MV-4-11 (cell line): ENCODE measurements at regions not wholly inside any gene's neighbourhood (a gene's known extent, or its start where the extent isn't known, plus 50 kb on each side); places are given as distances from the start of the nearest gene placed in this dataset.

Experiments
- DNase-seq: peaks from one replicate; lab custom pipeline; 2025; lab: John Stamatoyannopoulos, UW

DNA sequence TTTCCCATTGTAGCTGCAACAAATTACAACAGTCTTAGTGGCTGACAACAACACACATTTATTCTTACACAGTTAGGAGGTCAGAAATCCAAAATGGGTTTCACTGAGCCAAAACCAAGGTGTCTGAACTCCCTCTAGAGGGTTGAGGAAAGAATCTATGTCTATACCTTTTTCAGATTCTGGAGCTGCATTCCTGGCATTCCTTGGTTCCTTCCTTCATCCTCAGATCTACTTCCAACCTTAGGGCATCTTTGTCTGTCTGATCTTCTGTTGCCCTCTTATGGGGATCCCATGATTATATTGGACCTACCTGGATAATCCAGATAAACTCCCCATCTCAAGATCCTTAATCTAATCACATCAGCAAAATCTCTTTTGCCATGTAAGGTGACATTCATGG lies 540.9 kb upstream of the MAP3K7 start:
- no peak for DNase-seq

DNA sequence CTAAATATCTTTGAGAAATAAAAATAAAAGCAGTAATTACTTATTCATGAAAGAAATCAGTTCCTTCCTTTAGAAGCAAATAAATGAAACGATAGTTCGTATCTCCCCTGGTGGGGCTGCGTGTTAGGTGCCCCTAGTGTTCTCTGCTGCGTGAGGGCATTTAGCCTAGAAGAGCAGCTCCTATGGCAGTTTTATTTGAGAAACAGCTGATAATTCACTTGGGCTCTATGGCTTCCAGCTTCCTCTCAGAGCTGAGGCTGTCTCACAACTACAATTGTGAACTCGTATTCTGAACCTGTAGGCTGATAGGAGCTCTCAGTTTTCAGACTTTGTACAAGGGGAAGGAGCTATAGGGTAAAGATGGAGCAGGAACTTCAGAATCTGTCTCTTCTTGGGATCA lies 540.0 kb upstream of the MAP3K7 start:
- DNase-seq, result no peak

DNA sequence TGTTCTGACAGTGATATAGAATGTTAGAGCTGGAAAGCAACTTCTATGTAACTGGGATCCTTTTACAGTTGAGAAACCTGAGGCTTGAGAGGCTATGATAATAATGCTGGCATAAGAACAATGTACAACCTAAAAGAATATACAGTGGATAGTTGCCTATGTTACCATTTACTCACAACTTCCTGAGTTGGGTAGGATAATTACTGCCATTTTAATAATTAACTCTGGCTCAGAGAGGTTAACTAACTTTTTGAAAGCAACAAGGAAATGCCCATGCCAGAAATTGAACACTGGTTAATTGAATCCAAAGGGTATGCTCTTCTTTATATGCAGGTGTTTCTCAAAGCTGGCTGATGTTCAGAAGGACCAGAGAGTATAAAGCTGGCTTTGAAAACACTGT lies 530.7 kb upstream of the MAP3K7 start:
- DNase-seq, result no peak

DNA sequence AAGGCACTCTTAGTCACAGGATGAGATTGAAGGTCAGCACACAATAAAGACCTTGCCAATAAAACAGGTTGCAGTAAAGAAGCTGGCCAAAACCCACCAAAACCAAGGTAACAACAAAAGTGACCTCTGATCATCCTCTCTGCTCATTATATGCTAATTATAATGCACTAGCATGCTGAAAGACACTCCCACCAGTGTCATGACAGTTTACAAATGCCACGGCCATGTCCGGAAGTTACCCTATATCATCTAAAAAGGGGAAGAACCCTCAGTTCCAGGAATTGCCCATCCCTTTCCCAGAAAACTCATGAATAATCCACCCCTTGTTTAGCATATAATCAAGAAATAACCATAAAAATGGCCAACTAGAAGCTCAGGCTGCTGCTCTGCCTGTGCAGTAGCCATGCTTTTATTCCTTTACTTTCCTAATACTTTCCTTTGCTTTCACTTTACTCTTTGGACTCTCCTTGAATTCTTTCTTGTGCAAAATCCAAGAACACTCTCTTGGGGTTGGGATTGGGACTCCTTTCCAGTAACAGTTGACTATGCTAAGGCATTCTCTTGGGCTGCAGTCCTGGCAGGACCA lies 527.3 kb upstream of the MAP3K7 start:
- peak; percentile 27 for DNase-seq

DNA sequence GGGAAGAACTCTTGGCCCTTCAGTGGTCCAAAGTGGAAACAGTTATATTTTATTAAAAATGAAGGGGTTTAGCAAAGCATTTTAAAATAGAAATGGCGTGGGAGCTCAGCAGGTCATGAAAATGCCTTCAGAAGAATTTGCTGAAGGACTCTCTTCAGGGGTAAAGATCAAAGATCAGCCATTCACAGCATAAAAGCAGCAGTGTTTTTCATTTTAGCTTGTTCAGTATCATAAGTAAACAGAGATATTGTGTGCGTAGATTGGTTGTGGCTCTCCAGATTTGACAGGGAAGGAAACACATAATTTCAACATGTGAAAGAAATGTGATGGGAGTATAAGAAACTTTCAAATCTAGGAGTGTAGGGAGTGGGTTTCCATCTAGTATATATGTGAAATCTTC lies 519.2 kb upstream of the MAP3K7 start:
- DNase-seq, result no peak

DNA sequence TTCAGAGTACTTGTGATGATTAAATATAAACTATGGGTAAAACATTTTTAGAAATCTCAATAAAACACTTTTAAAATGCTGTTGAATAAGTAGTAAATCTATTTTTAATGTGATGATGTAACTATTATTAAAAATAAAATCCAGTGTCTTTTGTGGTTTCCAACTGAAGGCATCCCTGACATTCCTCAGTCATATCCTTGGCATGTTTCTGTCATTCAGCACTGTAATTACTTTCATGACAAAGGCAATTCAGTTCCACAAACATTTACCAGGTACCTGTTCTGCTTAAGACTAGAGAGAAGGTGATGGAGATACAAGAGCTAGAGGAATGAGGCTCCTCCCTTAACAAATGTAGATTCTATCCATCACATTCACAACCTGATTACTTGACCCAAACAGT lies 518.7 kb upstream of the MAP3K7 start:
- DNase-seq, result no peak

DNA sequence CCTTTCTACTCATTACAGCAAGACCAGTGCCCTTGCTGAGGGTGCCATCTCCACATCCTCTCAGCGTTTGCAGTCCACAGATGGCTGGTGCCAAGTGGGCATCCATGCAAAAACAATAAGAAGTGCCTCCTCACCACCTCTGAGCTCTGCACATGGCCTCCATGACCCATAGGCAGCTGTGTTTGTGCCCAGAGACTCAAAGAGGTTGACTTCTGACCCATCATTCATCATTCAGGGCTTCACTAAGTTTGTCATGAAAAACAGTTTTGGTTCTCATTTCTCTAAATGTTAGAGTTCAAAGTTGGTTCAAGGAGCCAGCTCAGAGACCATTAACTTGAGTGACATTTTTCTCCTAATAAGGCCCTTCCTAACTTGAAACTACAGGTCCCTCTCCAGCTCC lies 512.6 kb upstream of the MAP3K7 start:
- DNase-seq, result peak; percentile 40

DNA sequence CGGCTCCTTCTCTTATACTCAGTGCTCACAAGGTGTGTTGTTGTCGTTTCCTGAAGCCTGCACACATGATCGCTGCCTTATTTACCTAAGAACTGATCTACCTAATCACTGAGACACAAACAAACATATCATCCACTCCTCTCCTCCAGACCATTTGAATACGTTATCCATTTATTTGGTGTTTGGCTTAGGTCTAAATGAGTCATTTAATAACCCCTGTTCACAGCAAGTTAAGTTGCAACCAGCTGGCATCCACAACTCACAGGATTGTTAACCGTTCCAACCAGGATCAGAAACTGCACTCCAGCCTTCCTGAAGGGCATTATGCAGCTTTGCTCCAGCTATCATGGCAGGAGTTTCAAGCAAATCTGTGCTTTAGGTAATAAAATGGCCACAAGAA lies 511.1 kb upstream of the MAP3K7 start:
- DNase-seq, result no peak

DNA sequence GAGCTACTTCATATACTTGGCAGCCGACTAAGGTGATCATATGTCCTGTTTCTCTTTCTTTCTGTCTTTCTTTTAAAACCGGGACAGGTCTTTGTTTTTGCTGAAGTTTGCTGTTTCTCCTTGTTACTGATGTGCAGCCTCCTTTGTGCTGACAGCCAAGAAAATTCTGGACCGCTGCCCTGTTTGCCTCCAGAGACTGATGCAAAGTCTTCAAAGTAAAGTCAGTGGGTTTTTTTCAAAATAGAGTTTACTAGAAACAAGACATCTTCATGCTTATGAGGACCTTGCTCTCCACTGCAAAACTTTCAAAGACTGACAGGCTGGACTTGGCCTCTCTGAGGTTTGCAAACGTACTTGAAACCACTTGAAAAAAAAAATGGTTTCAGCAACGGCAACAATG lies 510.5 kb upstream of the MAP3K7 start:
- DNase-seq, result no peak

DNA sequence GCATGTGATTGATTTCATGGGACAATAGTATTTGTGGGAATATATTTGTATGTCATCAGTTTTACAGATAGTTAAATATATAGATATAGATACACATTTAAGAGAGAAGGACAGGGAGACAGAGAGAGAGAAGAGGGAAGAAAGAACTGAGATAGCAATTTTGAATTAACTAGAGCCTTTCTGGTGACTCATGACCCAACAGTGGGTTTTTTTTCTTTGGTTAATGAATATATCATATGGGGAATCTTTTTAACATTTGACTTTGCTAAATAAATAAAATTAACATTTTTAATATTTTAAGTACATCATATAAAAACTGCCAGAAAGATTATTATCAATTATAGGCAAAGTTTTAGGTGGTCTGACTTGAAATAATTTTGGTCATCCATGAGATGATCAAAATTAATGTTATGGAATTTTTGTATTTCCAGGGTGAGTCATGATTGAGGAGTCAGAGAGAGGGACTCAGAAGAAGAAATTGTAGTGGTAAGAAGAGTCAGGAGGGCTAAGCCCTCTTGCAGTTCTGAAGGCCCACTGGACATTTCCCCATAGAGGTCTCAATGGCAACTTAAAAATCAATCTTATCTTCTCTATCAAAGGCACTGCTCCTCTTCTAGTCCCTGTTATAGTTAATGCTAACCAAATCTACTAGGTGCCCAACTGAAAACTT lies 508.1 kb upstream of the MAP3K7 start:
- DNase-seq, result no peak

DNA sequence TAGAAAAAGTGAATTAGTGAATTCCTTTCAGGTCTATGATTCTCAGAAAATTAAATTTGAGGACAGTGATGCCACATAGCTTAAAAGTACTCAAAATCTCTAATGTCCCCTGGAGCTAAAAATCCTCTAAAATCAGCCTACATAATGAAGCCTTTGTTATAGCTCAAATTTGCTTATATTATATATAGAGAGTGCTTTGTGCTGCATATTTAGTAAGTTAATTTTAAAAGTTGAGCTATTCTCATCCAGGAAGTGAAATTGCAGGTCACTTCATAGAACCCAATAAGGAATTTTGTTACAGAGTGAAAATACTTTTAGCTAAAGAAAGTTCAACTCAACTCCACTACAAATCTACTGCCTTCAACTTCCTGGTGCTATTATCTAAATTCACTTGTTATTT lies 507.5 kb upstream of the MAP3K7 start:
- DNase-seq, result no peak

DNA sequence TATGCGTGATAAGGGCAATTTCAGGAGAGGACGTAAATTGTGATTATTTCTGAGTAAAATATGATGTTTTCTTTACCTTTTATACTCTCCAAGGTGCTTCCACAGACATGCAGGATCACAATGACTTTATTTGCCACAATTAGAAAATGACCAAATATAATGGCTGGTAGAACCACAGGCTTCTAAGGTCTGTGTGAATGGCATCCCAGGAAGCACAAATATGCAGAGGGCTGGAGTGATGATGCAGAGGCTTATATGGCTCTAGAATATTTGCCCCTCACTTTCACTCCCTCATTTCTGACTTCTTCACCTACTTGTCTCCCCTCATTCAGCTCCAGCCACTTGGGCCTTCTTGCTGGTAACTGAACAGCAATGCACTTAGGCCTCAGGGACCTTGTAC lies 502.1 kb upstream of the MAP3K7 start:
- no peak for DNase-seq

DNA sequence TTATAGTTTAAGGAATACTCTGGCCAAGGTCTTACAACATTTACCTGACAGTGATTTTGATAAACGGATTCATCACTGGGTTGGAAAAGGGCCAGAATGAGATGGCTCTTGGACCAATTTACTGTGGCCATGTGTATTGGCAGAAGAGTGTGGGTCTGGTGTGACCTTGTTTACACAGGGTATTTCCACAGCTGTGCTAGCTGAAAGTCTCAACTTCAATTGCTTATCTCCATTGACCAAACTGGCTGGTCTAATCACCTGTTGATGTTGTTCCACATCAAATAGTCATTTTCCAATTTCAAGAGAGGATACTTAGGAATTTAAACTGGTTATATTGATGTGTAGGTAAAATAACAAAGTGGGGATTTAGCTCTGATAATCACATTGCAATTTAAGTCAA lies 501.6 kb upstream of the MAP3K7 start:
- no peak for DNase-seq

DNA sequence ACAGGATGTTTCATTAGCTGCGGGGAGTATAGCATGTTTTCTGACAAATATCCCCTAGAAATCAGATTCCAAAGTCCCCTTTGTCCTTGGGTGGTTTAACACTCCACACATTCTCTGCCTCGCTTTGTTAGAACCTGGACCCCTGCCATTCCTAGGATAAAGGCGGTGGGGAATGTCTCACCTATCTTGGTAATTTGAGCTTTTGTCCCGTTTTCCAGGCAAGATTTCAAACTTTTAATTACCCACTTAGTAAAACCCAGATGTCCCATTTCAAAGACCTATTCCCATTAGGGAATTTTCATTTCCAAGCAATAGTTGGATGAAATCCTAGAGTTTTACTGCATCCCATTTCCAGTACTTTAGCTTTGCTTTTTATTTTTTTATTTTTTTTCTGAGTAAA lies 501.0 kb upstream of the MAP3K7 start:
- no peak for DNase-seq

DNA sequence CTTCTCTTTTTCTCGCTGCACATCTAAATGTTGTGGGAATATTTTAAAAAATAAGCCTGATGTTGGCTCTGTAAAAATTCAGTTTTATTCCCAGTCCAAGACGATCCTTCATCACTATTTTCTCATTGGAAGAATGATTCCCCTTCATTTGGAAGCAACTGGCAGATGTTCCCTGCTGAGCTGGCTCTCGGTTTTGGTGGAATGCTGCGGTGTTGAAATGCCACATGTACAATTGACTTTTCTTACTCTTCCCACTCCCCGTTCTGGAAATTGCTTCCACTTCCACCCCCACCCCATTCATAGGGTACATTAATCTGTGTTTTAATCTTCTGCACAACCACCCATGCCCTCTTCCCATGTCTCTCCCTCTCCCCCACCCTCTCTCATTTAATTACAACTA lies 496.3 kb upstream of the MAP3K7 start:
- DNase-seq, result no peak

DNA sequence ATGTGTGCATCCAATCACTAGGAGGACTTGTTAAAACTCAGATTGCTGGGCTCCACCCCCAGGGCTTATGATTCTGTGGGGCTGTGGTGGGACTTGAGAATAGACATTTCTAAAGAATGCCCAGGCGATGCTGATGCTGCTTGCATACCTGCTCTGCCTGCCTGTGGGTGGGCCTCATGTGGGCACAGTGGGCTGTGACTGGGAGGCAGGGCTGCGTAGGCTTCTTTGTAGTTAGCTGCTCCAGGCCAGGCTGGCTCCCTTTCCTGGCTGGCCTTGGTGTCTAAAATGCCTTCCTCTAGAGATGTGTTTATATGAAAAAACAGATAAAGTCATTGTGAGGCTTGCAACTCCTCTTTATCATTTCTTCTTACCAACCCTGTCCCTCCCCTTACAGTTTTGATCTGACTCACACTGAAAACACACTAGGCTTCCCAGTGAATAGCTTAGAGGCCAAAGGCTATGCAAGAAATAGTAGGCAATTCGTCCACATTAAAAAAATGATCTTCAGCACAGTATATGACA lies 495.5 kb upstream of the MAP3K7 start:
- DNase-seq, result no peak

DNA sequence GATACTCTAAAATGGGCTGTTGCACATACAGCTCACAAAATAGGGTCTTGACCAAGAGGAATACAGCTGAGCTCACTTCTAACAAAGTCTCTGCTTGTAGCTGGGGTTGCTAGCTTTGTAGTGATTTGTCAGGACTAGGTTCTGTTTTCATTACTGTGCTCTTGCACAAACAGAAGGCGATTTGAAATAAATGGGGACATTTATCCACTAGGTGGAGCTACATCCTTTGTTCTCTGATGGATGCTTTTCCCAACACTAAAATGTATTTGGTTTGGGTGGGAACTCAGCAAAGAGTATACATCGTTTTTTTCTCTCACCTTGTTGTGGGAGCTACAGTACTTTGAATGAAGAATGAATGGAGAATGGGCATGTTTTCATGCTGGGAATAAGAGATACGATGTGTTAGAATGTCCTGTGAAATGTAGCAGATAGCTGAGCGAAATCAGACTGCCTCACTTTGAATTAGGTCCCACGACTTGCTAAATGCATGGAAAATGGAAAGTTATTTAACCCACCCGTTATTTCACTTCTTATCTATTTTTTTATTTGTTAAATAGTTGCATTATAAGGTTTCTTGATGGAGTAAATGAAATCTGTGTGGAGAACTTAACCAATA lies 494.7 kb upstream of the MAP3K7 start:
- DNase-seq, result peak; percentile 41

DNA sequence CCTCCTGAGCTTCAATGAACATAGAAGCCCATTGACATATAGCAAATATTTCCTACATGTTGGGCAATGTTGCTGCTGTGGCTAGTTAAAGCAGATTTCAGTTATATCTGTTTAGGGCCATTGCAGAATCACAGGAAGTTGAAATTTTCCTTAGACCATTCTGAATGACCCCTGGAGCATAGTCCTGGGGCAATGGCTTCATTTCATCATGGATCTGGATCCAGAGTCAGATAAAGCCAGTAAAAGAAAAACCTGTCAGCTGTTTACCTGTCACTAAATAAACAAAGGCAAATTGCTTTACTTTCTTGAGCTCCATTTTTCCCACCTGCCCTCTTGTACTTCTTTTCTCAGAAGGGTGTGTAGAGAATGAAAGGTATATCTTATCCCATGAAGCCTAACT lies 494.0 kb upstream of the MAP3K7 start:
- no peak for DNase-seq

DNA sequence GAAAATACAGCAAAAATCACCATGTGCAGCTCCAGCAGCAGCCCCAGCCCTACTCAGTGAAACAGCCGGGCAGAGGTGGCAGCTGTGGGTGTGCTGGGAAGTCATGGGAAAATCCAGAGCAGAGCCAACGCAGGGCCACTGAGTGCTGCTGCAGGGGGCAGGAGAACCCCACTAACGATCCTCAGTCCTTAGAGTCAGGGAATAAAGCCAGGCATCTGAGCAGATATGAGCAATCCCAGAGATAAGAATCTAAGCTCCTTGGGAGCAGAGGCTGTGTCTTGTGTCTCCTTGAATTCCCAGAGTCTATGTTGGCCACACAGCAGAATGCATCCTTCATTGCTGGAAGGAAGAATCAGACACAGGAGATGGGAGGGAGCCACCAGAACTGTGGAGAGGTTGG lies 493.1 kb upstream of the MAP3K7 start:
- DNase-seq, result no peak

DNA sequence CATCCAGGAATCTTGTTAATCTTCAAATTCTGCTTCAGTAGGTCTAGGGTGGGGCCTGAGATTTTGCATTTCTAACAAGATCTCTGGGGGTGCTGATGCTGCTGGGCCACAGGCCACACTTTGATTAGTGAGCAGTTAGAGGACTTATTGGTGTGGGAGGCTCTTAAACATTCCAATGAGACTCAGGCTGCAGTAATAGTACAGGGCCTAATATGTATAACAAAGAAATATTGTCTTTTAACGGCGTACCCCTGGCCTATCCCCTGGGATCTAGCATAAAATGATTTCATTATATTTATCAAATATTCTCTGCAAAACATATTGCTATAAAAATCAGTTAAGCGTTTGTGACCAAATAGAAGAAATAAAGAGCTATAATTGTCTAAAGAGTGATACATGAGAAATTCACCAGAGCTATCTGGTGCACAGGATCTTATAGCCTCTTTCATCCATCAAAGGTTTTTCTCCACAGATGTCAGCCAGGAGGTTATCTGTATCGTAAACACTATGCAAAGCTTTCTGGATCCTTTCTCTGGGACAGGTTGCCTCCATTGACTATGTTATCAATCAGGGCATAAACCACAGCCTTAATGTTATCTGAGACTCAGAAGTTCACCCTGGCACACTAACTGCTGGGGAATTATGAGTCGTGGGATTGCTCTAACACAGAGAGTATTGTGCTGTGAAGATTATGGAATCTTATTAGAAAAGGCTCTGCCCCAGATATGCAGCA lies 488.5 kb upstream of the MAP3K7 start:
- DNase-seq, result no peak

DNA sequence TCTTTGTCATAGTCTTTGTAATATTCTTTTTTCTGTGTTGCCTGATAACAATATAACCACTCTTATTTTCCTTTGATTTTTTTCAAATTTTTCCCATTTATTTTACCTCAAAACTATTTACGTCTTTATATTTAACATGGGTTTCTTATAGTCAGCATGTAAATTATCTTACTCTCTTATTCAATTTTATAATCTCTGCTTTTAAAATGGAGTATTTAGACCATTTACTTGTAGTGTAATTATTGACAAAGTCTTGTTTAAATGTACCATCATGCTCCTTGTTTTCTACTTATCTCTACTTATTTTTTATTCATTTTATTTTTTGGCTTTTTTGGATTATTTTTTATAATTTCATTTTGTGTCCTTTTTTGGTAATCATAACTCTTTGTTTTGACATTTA lies 476.5 kb upstream of the MAP3K7 start:
- no peak for DNase-seq

DNA sequence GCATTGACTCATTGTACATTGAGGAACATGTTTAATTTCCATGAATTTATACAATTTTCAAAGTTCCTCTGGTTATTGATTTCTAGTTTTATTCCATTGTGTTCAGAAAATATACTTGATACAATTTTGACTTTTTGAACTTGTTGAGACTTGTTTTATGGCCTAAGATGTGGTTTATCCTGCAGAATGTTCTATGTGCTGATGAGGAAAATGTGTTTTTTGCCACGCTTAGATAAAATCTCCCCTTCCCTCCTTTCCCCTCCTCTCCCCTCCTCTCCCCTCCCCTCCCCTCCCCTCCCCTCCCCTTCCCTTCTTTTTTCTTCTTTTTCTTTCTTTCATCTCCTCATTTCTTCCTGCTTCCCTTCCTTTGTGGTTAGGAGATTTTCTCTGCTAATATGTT lies 470.8 kb upstream of the MAP3K7 start:
- DNase-seq, result no peak

DNA sequence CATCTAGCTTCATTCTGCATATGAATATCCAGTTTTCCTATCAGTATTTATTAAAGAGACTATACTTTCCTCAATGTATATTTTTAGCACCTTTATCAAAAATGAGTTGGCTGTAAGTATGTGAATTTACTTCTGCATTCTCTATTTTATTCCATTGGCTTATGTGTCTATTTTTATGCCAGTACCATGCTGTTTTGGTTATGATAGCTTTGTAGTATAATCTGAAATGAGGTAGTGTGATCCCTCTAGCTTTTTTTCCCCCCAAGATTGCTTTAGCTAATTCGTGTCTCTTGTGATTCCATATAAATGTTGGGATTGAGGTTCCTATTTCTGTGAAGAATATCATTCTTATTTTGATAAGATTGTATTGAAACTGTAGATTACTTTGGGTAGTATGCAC lies 469.1 kb upstream of the MAP3K7 start:
- no peak for DNase-seq
